BLaER1 (cell line): ENCODE measurements at regions not wholly inside any gene's neighbourhood (a gene's known extent, or its start where the extent isn't known, plus 50 kb on each side); places are given as distances from the start of the nearest gene placed in this dataset.
"Not testable (repeated sequence)": the region's sequence is repeated elsewhere in the genome, so short reads cannot be mapped to it uniquely, and the experiment has no call there.

Source experiments
- H3K27ac ChIP-seq: shearing (Covaris generic); formaldehyde crosslinking; 2 replicates; pipeline ENCODE4 v1.8.1; 2022
- H3K27me3 ChIP-seq: shearing (Covaris generic); formaldehyde crosslinking; 2 replicates; pipeline ENCODE4 v1.8.1; 2022
- H3K36me3 ChIP-seq: shearing (Covaris generic); formaldehyde crosslinking; 2 replicates; pipeline ENCODE4 v1.8.1; 2022
- H3K4me1 ChIP-seq: shearing (Covaris generic); formaldehyde crosslinking; 2 replicates; pipeline ENCODE4 v1.8.1; 2022
- H3K4me2 ChIP-seq: shearing (Covaris generic); formaldehyde crosslinking; 2 replicates; pipeline ENCODE4 v1.8.1; 2022
- H3K4me3 ChIP-seq: shearing (Covaris generic); formaldehyde crosslinking; 2 replicates; pipeline ENCODE4 v1.8.1; 2022
- H3K9ac ChIP-seq: shearing (Covaris generic); formaldehyde crosslinking; 2 replicates; pipeline ENCODE4 v1.8.1; 2022
- H3K9me3 ChIP-seq: shearing (Covaris generic); formaldehyde crosslinking; 2 replicates; pipeline ENCODE4 v1.8.1; 2022
- H4K20me1 ChIP-seq: shearing (Covaris generic); formaldehyde crosslinking; 2 replicates; pipeline ENCODE4 v1.8.1; 2022
- Cebpa-rat ChIP-seq: shearing (Covaris generic); IDR thresholded peaks from 2 replicates; pipeline ENCODE4 v1.8.1; 2022

DNA sequence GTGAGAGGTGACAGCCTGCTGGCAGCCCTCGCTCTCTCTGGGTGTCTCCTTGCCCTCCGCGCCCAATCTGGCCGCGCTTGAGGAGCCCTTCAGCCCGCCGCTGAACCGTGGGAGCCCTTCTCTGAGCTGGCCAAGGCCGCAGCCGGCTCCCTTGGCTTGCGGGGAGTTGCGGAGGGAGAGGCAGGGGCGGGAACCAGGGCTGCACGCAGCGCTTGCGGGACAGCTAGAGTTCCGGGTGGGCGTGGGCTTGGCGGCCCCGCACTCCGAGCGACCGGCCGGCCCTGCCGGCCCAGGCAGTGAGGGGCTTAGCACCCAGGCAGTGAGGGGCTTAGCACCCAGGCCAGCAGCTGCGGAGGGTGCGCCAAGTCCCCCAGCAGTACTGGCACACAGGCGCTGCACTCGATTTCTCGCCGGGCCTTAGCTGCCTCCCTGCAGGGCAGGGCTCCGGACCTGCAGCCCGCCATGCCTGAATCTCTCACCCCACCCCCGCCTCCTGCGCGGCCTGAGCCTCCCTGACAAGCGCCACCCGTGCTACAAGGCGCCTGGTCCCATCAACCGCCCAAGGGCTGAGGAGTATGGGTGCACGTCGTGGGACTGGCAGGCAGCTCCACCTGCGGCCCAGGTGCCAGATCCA is 1526.1 kb downstream of the FAM181B start:
- H3K4me1 ChIP-seq, result no peaks in the 10 kb centered on the region
- no peak overlapping the region for H3K27ac ChIP-seq
- no peak for TF ChIP-seq Cebpa-rat
- no peak overlapping the region for H3K4me2 ChIP-seq
- H4K20me1 ChIP-seq, result no peaks in the 10 kb centered on the region
- no peak overlapping the region for H3K9ac ChIP-seq
- H3K4me3 ChIP-seq, result no peak overlapping the region
- no peaks in the 10 kb centered on the region for H3K36me3 ChIP-seq
- H3K9me3 ChIP-seq, result peaks cover 9% of the 10 kb centered on the region
- H3K27me3 ChIP-seq, result no peaks in the 10 kb centered on the region

DNA sequence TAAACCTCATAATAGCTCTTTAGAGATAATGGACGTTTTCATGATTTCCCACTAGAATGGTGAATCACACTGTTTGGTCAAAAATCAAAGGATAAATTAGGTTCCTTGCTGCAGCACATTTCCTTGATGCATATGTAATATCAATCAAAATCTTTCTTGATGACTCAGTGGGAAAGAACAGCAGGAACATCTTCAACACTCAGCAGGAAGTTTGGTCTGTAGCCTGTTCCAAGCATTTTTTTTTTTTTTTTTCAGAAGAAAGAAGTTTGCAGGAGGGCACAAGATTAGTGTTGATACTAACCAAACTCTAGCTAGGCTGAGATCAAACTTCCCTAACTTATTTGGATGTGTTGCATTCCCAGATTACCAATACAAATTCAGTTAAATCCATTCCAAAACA is 1529.8 kb downstream of the FAM181B start:
- no peak for TF ChIP-seq Cebpa-rat
- no peaks in the 10 kb centered on the region for H3K27me3 ChIP-seq
- no peak overlapping the region for H3K4me3 ChIP-seq
- H3K27ac ChIP-seq, result no peak overlapping the region
- H3K9ac ChIP-seq, result no peak overlapping the region
- H3K36me3 ChIP-seq, result no peaks in the 10 kb centered on the region
- H3K9me3 ChIP-seq, result peaks cover 9% of the 10 kb centered on the region
- no peaks in the 10 kb centered on the region for H3K4me1 ChIP-seq
- no peaks in the 10 kb centered on the region for H4K20me1 ChIP-seq
- no peak overlapping the region for H3K4me2 ChIP-seq

DNA sequence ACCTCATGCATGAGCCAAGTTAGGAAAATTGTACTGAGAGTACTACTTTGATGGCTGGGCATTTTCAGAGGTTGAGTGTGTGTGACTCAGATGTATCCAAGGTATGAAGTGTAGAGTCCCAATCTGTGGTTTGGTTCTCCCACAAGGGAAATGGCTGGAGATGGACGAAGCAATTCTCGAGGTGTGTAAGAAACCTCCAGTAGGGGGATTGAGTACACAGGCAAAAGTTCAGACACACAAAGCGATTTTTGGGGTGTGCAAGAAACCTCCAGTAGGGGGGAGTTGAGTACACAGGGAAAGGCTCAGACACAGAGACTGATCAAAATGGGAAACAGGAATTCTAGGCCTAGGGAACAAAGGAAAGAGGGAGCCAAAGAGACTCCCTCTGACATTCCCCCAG is 1536.3 kb downstream of the FAM181B start:
- H4K20me1 ChIP-seq, result no peaks in the 10 kb centered on the region
- no peaks in the 10 kb centered on the region for H3K4me1 ChIP-seq
- no peaks in the 10 kb centered on the region for H3K9me3 ChIP-seq
- no peaks in the 10 kb centered on the region for H3K27me3 ChIP-seq
- no peak for TF ChIP-seq Cebpa-rat
- H3K9ac ChIP-seq, result no peak overlapping the region
- no peak overlapping the region for H3K27ac ChIP-seq
- H3K4me2 ChIP-seq, result no peak overlapping the region
- H3K4me3 ChIP-seq, result no peak overlapping the region
- H3K36me3 ChIP-seq, result no peaks in the 10 kb centered on the region

DNA sequence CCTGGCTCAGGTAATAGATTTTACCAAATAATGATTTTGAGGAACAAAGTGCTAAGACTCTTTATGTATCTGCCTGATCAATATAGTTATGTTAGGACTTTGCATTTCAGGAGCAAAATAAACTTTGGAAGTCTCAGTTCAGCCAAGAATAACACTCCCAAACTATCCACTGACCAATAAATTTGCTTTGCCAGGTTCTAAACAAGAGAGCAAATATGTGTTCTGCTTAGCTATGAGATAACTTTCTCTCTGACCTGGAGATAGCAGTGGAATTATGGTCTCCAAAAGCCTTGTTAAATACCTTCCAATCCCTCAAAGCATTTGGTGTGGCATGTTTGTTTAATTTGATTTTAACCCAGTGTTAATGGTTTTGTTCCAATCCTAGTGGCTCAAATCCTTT is 1541.1 kb downstream of the FAM181B start:
- Histone ChIP-seq H3K4me3 (no peak overlapping the region), H3K4me2 (no peak overlapping the region), H3K9ac (no peak overlapping the region), H3K9me3 (no peaks in the 10 kb centered on the region), H3K4me1 (no peaks in the 10 kb centered on the region), H3K36me3 (no peaks in the 10 kb centered on the region), H3K27me3 (no peaks in the 10 kb centered on the region), H4K20me1 (no peaks in the 10 kb centered on the region), H3K27ac (no peak overlapping the region)
- no peak for TF ChIP-seq Cebpa-rat

DNA sequence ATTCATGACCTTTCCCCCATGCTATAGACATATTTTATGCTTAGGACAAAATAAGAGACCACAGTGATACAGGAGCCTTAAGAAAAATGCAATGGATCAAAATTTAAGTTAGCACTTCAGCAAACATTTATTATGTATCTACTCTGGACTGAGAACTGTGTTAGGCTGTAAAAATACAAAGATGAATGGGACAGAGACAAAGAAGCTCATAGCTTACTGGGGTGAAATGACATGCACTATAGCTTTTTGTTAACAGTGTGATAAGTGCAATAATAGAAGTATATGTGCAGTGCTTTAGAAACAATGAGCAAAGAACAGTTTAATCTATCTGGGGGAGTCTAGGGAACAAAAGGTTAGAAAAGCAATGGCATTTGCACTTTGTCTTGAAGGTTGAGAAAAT is 1543.1 kb downstream of the FAM181B start:
- no peaks in the 10 kb centered on the region for H4K20me1 ChIP-seq
- H3K27ac ChIP-seq, result no peak overlapping the region
- H3K9me3 ChIP-seq, result peaks cover 15% of the 10 kb centered on the region
- H3K4me3 ChIP-seq, result no peak overlapping the region
- H3K27me3 ChIP-seq, result no peaks in the 10 kb centered on the region
- H3K36me3 ChIP-seq, result no peaks in the 10 kb centered on the region
- no peak overlapping the region for H3K4me2 ChIP-seq
- no peak for TF ChIP-seq Cebpa-rat
- H3K9ac ChIP-seq, result no peak overlapping the region
- H3K4me1 ChIP-seq, result no peaks in the 10 kb centered on the region

DNA sequence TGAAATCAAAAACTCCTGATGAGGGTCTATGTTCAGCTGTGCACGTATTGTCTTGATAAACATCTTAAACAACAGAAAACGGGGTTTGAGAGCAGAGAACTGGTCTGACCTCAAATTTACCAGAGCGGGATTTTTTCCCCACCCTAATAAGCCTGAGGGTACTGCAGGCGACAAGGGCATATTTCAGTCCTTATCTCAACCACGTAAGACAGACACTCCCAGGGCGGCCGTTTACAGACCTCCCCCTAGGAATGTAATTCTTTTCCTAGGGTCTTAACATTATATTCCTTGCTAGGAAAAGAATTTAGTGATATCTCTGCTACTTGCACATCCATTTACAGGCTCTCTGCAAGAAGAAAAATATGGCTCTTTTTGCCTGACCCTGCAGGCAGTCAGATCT is 1546.6 kb downstream of the FAM181B start:
- H3K4me3 ChIP-seq, H3K27me3 ChIP-seq, H3K27ac ChIP-seq, H3K36me3 ChIP-seq, H3K9ac ChIP-seq, H3K4me2 ChIP-seq, H3K4me1 ChIP-seq, H4K20me1 ChIP-seq: not testable (repeated sequence)
- peaks cover 15% of the 10 kb centered on the region for H3K9me3 ChIP-seq

DNA sequence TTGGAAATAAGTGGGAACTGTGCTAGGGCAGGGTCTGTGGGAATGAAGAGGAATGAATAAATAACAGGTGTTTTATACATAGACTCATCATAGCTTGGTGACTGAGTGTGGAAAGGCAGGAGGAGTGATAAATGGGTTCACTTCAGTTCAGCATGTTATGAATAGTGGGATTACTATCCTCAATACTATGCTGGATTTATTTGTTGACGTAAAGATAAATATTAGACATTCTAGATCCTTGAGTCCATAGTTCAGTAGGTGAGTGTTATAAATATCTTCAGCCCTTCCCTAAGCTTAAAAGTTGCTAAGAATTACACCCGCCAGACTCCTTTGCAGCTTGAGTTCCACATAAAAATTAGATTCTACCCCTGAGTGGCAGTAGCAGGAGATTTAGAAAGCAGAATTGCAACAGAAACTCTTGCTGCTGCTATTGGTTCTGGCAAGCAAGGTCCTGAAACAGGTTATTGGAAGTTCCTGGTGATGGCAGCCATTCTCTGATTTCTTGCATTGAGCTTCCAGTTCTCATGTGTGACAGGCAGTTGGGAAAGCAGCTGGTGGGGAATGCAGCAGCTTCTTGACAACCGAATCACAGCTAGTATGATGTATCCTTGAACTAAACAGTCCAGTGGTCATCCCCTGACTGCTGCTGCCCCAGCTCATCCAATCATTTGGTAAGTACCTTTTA is 1558.9 kb downstream of the FAM181B start:
- Histone ChIP-seq H3K4me2 (no peak overlapping the region), H3K27ac (no peak overlapping the region), H3K4me1 (no peaks in the 10 kb centered on the region), H3K4me3 (no peak overlapping the region), H3K36me3 (no peaks in the 10 kb centered on the region), H4K20me1 (no peaks in the 10 kb centered on the region), H3K27me3 (no peaks in the 10 kb centered on the region), H3K9ac (no peak overlapping the region), H3K9me3 (no peaks in the 10 kb centered on the region)
- no peak for TF ChIP-seq Cebpa-rat

DNA sequence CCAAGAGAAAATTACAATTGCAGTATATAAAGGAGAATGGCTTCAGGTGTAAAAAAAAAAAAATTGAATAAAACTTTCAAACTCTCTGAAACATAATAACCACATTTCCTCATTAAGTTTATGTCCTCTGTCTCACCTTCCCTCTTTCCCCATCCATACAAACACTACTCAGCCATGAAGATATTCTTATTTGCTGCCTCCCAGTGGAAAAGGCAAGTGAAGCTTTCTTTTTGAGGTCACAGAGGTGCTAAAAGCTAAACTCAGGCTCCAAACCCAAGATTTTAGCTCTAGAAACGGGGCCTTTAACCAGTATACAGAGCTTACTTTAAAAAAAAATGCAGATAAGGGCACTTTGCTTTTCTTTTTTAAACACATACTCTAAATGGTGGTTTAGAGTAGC is 1568.5 kb downstream of the FAM181B start:
- Histone ChIP-seq H3K9ac (no peak overlapping the region), H3K4me3 (no peak overlapping the region), H3K4me2 (no peak overlapping the region), H3K27ac (no peak overlapping the region), H4K20me1 (no peaks in the 10 kb centered on the region), H3K4me1 (no peaks in the 10 kb centered on the region), H3K36me3 (no peaks in the 10 kb centered on the region), H3K9me3 (no peaks in the 10 kb centered on the region), H3K27me3 (no peaks in the 10 kb centered on the region)
- no peak for TF ChIP-seq Cebpa-rat

DNA sequence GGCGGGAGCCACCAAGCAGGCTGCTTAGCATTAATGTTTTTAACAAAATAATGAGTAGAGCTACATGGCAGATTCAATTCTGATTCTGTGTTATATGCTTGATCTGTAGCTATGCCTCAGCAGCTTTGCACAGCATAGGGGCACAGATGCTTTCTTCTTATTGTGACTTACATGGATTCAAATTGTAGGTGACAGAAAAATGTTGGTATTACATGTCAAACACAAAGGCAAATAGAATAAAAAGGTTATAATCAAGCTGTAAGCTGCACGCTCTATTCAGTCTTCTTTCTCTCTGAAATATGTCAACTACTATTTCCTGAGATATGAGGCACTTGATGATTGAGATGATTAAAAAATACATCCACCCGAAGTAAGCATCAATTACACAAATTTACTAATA is 1573.8 kb downstream of the FAM181B start:
- H3K36me3 ChIP-seq, result no peaks in the 10 kb centered on the region
- no peaks in the 10 kb centered on the region for H3K4me1 ChIP-seq
- no peaks in the 10 kb centered on the region for H3K9me3 ChIP-seq
- H3K27me3 ChIP-seq, result no peaks in the 10 kb centered on the region
- H3K9ac ChIP-seq, result no peak overlapping the region
- H3K4me3 ChIP-seq, result no peak overlapping the region
- H3K27ac ChIP-seq, result no peak overlapping the region
- no peaks in the 10 kb centered on the region for H4K20me1 ChIP-seq
- TF ChIP-seq Cebpa-rat, result no peak
- no peak overlapping the region for H3K4me2 ChIP-seq

DNA sequence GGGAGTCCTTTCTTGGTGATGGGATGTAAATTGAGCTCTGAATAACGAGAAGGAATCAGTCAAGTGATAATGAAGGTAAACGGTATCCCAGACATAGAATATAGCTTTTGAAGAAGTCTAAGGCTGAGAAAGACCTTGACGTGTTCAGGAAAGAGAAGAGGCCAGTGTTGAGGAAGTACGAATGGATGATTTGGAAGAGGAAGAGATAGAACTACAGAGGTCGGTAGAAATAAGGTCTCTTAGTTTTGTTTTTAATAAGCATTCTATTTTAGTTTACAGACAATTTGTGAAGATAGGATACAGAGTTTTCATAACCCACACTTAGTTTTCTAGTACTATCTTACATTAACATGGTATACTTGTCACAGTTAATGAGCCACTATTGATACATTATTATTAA is 1598.1 kb downstream of the FAM181B start:
- Histone ChIP-seq H3K9ac (no peak overlapping the region), H3K9me3 (no peaks in the 10 kb centered on the region), H3K4me1 (no peaks in the 10 kb centered on the region), H3K4me3 (no peak overlapping the region), H4K20me1 (no peaks in the 10 kb centered on the region), H3K27ac (no peak overlapping the region), H3K4me2 (no peak overlapping the region), H3K27me3 (no peaks in the 10 kb centered on the region), H3K36me3 (no peaks in the 10 kb centered on the region)
- TF ChIP-seq Cebpa-rat, result no peak

DNA sequence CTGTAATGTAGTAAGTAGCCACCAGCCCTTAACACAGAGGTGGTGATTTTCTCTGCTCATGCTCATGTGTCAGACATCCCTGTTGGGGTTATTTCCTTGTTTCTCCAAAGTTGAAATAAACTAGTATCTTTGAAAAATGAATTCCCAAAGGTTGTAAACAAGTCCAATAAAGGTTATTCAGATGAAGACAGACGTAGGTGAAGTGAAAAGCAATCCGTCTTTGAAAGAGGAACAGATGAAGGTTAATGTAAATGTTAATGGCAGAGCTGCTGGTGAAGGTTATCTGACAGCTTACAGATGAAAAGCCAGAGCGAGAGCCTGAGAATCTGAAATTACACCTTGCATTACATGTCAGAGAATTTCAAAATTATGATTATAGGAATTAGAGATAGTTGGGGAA is 1604.0 kb downstream of the FAM181B start:
- H3K27me3 ChIP-seq, result no peaks in the 10 kb centered on the region
- H3K4me3 ChIP-seq, result no peak overlapping the region
- H3K9ac ChIP-seq, result no peak overlapping the region
- no peaks in the 10 kb centered on the region for H3K9me3 ChIP-seq
- no peaks in the 10 kb centered on the region for H3K4me1 ChIP-seq
- TF ChIP-seq Cebpa-rat, result no peak
- H3K4me2 ChIP-seq, result no peak overlapping the region
- H3K27ac ChIP-seq, result no peak overlapping the region
- H4K20me1 ChIP-seq, result no peaks in the 10 kb centered on the region
- no peaks in the 10 kb centered on the region for H3K36me3 ChIP-seq
